Erythroblast (primary cell): ENCODE measurements at regions not wholly inside any gene's neighbourhood (a gene's known extent, or its start where the extent isn't known, plus 50 kb on each side); places are given as distances from the start of the nearest gene placed in this dataset.
A peak's percentile ranks its signal among the peaks of the same experiment; 100 is the strongest.

Experiments used
- DNase-seq, 2 experiments: peaks; one replicate each; lab custom pipeline; 2025; lab: John Stamatoyannopoulos, UW
- GATA1 ChIP-seq: IDR thresholded peaks from 2 replicates; pipeline ENCODE4 v1.6.1; 2011; ENCODE audit warnings: low read depth, mild to moderate bottlenecking, control low read depth, low read length, moderate library complexity
- POLR2A ChIP-seq: IDR thresholded peaks from 2 replicates; pipeline ENCODE4 v1.6.1; 2011; ENCODE audit warnings: mild to moderate bottlenecking, low read length

- TF ChIP-seq POLR2A (no peak), GATA1 (no peak)
- no peak for DNase-seq
These were observed 403.3 kb upstream of the MEF2C start for GRCh38 chr5:89286320-89286719.

- TF ChIP-seq GATA1 (no peak), POLR2A (no peak)
- no peak for DNase-seq
These were observed 400.9 kb upstream of the MEF2C start for GRCh38 chr5:89283728-89284493.

- no peak for TF ChIP-seq GATA1
- TF ChIP-seq POLR2A = no peak
- DNase-seq = no peak
These were observed 399.8 kb upstream of the MEF2C start for GRCh38 chr5:89282554-89283510.

- no peak for DNase-seq
- no peak for TF ChIP-seq POLR2A
- no peak for TF ChIP-seq GATA1
These were observed 399.0 kb upstream of the MEF2C start for GRCh38 chr5:89281766-89282553.

- DNase-seq = no peak
- TF ChIP-seq GATA1 (no peak), POLR2A (no peak)
These were observed 398.2 kb upstream of the MEF2C start for GRCh38 chr5:89281211-89281610.

GRCh38 chr5:89280103-89281037 is 397.4 kb upstream of the MEF2C start:
- DNase-seq = peak in 1 of 2 experiments; percentile 15
- TF ChIP-seq GATA1 (no peak), POLR2A (no peak)

- TF ChIP-seq GATA1 = no peak
- no peak for TF ChIP-seq POLR2A
These were observed 396.5 kb upstream of the MEF2C start for GRCh38 chr5:89279391-89280036.

GRCh38 chr5:89277816-89278215 is 394.8 kb upstream of the MEF2C start:
- DNase-seq = no peak
- TF ChIP-seq POLR2A (no peak), GATA1 (no peak)

More at GRCh38 chr5:89279391-89280036, 396.5 kb upstream of the MEF2C start:
- DNase-seq = peak; percentile 11 to 42

- no peak for TF ChIP-seq GATA1
- TF ChIP-seq POLR2A = no peak
- DNase-seq = no peak
These were observed 393.8 kb upstream of the MEF2C start for GRCh38 chr5:89276566-89277305.

GRCh38 chr5:89275066-89275855 is 392.3 kb upstream of the MEF2C start:
- DNase-seq = no peak
- TF ChIP-seq POLR2A (no peak), GATA1 (no peak)
